IPS-NIHi11 (cell line): ENCODE measurements at regions not wholly inside any gene's neighbourhood (a gene's known extent, or its start where the extent isn't known, plus 50 kb on each side); places are given as distances from the start of the nearest gene placed in this dataset.
A peak's percentile ranks its signal among the peaks of the same experiment; 100 is the strongest.
"Not testable (repeated sequence)": the region's sequence is repeated elsewhere in the genome, so short reads cannot be mapped to it uniquely, and the experiment has no call there.

Experiments used
- DNase-seq: peaks from one replicate; pipeline ENCODE4 v3.0.0; 2012; ENCODE audit warnings: mixed read lengths, low spot score

DNA sequence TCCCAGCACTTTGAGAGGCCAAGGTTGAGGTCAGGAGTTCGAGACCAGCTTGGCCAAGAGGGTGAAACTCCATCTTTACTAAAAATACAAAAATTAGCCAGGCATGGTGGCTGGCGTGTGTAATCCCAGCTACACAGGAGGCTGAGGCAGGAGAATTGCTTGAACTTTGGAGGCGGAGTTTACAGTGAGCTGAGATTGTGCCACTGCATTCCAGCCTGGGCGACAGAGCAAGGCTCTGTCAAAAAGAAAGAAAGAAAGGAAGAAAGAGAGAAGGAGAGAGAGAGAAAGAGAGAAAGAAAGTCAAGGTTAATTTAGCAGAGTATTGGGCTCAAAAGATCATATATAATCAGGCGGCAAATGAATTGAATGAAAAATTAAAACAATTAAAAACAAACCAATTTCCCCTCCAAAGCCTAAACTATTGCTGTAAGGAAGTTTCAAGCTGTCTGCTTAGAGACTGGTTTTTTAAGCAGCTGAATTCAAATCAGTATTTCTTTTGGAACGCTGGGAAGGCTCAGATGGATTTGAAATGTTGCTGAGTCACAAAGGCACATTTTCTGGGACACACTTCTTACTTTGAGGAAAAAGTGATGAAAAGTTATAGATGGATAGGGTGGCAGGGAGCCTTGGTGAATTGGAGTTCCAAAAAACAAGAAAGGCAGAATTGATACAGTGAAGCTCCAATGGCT, 81.3 kb upstream of the BHLHE40 start:
- DNase-seq = no peak

DNA sequence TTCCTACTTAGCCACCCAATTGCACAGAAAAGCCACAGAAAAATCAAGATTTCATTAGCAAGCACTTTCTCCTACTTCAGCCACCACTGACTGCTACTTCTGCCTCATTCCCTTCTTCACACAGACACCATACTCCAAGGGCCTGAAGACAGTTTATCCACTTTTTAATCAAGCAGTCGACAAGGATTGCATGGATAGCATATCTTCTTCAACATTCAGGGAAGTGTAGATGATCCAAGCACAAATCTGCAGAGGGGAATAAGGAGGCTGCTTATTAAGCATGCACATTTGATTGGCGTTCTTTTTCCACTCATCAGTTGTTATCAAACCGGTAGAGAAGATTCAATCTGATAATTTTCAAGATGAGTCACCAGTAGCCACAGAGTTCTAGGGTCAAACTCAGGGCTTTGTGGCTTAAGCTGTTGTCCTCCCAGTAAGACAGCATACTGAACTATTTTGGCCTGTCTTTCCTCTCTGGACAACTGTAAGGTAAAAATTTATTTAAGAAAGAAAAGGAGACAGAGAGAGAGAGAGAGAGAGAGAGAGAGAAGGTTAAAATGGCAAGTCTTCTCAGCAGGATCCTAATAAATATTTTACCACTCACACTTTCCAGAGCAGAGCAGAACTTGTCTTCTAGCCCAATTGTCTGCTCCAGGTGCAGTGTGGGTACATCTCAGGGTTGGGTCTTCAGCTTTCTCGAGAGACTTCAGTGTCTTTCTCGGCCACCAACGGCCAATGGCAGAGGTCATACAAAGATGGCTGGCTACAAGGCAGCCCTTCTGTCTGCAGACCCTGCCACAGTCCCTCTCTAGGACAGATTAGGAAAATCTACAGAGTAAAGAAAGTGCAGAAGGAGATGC, 80.6 kb upstream of the BHLHE40 start:
- DNase-seq = no peak

- no peak for DNase-seq
Observed at GRCh38 chr3:4899710-4900109, 79.5 kb upstream of the BHLHE40 start.

- DNase-seq = no peak
Observed at GRCh38 chr3:4900298-4900697, 78.9 kb upstream of the BHLHE40 start.

DNA sequence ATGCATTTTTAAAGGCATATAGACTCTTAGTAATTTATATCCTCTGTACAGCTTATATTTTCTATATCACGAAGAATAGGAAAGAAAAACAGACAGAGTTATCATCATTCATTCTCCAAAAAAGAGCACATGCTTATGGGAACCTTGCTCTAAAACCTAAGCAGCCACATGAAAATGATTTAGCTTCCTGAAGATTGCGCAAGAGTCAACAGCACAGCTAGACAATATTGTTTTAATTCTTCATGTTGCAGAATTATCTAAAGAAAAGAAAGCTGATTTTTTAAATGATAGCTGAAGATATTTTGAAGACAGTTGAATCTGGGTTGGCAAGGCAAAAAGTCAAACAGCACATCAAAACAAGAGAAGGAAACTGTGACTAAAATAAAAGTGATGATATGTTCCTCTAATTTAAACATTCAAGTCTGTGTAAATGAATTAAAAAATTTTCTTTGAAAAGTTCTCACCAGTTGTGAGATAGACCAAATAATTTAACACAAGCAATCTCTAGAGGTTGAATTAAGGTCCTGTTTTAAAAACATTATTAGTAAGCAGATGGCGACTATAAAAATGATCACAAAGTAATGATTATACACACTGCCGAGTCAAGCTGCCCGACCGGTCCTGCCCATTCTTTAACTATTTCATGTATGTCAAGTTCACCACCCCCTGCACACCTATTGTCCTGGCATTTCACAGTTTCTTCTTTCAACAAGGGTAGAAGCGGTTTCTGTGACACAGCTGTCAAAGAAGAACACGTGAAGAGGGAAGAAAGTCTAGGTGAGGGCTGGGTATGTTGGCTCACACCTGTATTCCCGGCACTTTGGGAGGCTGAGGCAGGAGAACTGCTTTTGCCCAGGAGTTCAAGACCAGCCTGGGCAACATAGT, 74.2 kb upstream of the BHLHE40 start:
- DNase-seq = no peak

DNA sequence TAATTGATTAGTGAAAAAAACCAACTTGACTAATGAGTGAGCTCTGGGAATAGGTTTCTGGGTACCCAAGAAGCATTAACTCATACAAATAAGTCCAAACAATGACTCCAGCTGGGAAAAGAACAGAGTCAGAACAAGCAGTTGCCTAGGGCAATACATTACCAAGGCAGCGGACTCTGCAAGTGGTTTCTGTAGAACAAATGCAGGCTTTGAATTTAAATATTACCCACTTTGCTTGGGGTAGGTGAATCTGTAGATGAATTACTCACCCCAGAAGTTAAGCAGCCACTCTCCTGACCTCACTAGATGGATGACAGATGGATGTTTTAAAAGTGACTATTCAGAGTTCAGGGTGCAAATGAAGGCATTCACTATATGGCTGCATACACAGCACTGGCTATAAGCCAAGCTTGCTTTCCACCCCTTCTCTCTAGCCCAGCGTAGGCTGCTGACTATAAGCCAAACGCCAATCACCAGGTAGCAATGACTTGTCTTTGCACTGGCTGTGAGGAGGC, 73.1 kb upstream of the BHLHE40 start:
- DNase-seq = peak; percentile 23

- DNase-seq = no peak
Observed at GRCh38 chr3:4907050-4907449, 72.2 kb upstream of the BHLHE40 start.

- DNase-seq = no peak
Observed at GRCh38 chr3:4907643-4908432, 71.4 kb upstream of the BHLHE40 start.

GRCh38 chr3:4908433-4909156, 70.6 kb upstream of the BHLHE40 start:
- DNase-seq = no peak

- DNase-seq = no peak
Observed at GRCh38 chr3:4914464-4914863, 64.8 kb upstream of the BHLHE40 start.

- DNase-seq = not testable (repeated sequence)
Observed at GRCh38 chr3:4921589-4921988, 57.6 kb upstream of the BHLHE40 start.

DNA sequence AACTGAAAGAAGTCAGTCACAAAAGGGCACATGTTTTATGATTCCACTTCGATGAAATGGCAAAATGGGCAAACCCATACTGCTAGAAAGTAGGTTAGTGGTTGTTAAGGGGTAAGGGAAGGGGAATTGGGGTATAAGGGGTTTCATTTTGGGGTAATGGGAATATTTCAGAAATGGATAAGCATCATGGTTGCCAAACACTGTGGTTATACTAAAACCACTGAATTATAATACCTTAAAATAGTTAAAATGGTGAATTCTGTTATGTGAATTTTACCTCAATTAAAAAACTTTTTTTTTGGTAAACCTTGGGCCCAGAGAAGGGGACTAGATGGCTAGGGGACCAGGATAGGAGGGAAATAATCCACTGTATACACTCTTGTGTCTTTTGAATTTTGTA, 52.3 kb upstream of the BHLHE40 start:
- no peak for DNase-seq

DNA sequence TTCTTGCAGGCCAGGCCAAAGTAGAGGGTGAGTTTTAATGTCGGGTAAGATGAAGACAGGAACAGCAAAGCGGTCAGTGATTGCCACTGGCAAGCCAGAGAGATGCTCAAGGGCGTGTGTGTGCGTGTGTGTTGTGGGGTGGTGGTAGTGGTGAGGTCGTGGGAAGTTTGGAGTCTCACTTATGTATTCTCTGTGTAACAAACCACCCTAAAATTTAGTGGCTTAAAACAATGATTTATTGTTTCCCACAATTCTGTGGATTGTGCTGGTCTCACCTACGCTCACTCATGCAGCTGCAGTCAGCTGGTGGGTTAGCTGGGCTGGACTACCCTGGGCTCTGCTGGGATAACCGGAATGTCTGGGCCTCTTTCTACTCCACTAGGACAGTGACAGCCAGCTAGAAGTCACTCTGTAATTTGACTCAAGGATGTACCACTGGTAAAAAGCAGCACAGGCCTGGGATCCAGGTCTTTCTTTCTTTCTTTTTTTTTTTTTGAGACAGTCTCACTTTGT, 50.9 kb upstream of the BHLHE40 start:
- no peak for DNase-seq
